Osteoblast (primary cell): ENCODE measurements at regions not wholly inside any gene's neighbourhood (a gene's known extent, or its start where the extent isn't known, plus 50 kb on each side); places are given as distances from the start of the nearest gene placed in this dataset.

Experiments
- DNase-seq: peaks from one replicate; pipeline ENCODE4 v3.0.0; 2011; ENCODE audit warnings: low spot score, mixed read lengths; ENCODE audit not compliant: insufficient read length; ENCODE audit errors: missing footprints
- H2AFZ ChIP-seq: 2 replicates; pipeline ENCODE4 v1.6.0; 2011; ENCODE audit warnings: mild to moderate bottlenecking, low read length
- H3K27ac ChIP-seq: 2 replicates; pipeline ENCODE4 v1.5.1; 2011; ENCODE audit warnings: mild to moderate bottlenecking, low read depth, low read length, moderate library complexity
- H3K27me3 ChIP-seq: 2 replicates; pipeline ENCODE4 v1.6.0; 2012; ENCODE audit warnings: mild to moderate bottlenecking, control low read depth, inconsistent platforms, low read length, moderate library complexity; ENCODE audit not compliant: insufficient read depth
- H3K36me3 ChIP-seq: 2 replicates; pipeline ENCODE4 v1.5.1; 2011; ENCODE audit warnings: mild to moderate bottlenecking, low read length, control low read depth, moderate library complexity; ENCODE audit not compliant: insufficient read depth
- H3K4me1 ChIP-seq: 2 replicates; pipeline ENCODE4 v1.5.1; 2011; ENCODE audit warnings: mild to moderate bottlenecking, low read length, control low read depth, moderate library complexity; ENCODE audit not compliant: insufficient read depth
- H3K4me2 ChIP-seq: 2 replicates; pipeline ENCODE4 v1.6.0; 2011; ENCODE audit warnings: mild to moderate bottlenecking, low read length; ENCODE audit not compliant: insufficient read depth
- H3K4me3 ChIP-seq: fragments of 200-600 bp; sonication (generic); 3 replicates; pipeline ENCODE4 v1.5.1; 2012; ENCODE audit warnings: mild to moderate bottlenecking, low read length, inconsistent platforms; ENCODE audit not compliant: insufficient read depth
- H3K79me2 ChIP-seq: 2 replicates; pipeline ENCODE4 v1.6.0; 2012; ENCODE audit warnings: mild to moderate bottlenecking, low read length, control low read depth, inconsistent platforms; ENCODE audit not compliant: insufficient read depth
- H3K9me3 ChIP-seq: 2 replicates; pipeline ENCODE4 v1.5.1; 2011; ENCODE audit warnings: low read depth, low read length, control low read depth
- H4K20me1 ChIP-seq: 2 replicates; pipeline ENCODE4 v1.6.0; 2012; ENCODE audit warnings: mild to moderate bottlenecking, low read length, control low read depth; ENCODE audit not compliant: insufficient read depth
- TF ChIP-seq, protein P1 (sequence below): IDR thresholded peaks from 2 replicates; pipeline ENCODE4 v1.5.1; 2011; ENCODE audit warnings: mild to moderate bottlenecking, low read depth, low read length, moderate library complexity; ENCODE audit errors: extremely low read depth

- H3K4me2 ChIP-seq = no peak overlapping the region
- H3K36me3 ChIP-seq = no peaks in the 10 kb centered on the region
- no peaks in the 10 kb centered on the region for H4K20me1 ChIP-seq
- no peak overlapping the region for H3K4me3 ChIP-seq
- no peaks in the 10 kb centered on the region for H3K79me2 ChIP-seq
- H2AFZ ChIP-seq = no peak overlapping the region
- TF ChIP-seq, protein P1, sequence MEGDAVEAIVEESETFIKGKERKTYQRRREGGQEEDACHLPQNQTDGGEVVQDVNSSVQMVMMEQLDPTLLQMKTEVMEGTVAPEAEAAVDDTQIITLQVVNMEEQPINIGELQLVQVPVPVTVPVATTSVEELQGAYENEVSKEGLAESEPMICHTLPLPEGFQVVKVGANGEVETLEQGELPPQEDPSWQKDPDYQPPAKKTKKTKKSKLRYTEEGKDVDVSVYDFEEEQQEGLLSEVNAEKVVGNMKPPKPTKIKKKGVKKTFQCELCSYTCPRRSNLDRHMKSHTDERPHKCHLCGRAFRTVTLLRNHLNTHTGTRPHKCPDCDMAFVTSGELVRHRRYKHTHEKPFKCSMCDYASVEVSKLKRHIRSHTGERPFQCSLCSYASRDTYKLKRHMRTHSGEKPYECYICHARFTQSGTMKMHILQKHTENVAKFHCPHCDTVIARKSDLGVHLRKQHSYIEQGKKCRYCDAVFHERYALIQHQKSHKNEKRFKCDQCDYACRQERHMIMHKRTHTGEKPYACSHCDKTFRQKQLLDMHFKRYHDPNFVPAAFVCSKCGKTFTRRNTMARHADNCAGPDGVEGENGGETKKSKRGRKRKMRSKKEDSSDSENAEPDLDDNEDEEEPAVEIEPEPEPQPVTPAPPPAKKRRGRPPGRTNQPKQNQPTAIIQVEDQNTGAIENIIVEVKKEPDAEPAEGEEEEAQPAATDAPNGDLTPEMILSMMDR = no peak
- no peak for DNase-seq
- no peak overlapping the region for H3K27ac ChIP-seq
- no peaks in the 10 kb centered on the region for H3K27me3 ChIP-seq
- no peaks in the 10 kb centered on the region for H3K4me1 ChIP-seq
- peaks cover 3% of the 10 kb centered on the region for H3K9me3 ChIP-seq
These were observed 251.1 kb upstream of the HTR2C start for GRCh38 chrX:114332766-114333165.

DNA sequence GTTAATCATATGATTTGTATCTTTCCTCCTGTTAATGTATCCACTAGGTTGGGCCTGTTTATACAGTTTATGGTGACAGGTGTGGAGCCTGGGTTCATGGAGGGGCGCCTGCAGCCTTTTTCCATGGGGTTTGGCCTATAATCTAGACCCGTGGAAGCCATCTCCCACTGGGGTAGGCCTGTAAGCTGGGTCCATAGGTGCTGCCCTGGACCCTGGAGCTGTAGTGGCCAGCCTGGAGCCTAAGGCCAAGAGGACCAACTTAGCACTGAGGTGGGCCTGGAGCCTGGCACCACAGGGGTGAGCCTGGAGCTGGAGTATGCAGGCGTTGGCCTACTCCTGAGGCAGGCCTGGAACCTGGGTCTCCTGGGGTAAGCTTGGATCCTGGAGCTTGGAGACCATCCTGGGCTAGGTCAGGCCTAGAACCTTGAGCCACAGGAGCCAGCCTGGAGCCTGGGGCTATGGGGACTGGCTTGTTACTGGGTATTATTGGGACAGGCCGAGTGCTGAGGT, 249.4 kb upstream of the HTR2C start:
- no peaks in the 10 kb centered on the region for H4K20me1 ChIP-seq
- no peaks in the 10 kb centered on the region for H3K4me1 ChIP-seq
- no peak overlapping the region for H3K4me2 ChIP-seq
- H3K4me3 ChIP-seq = no peak overlapping the region
- no peaks in the 10 kb centered on the region for H3K79me2 ChIP-seq
- TF ChIP-seq, protein P1 = no peak
- H2AFZ ChIP-seq = no peak overlapping the region
- H3K27me3 ChIP-seq = no peaks in the 10 kb centered on the region
- H3K27ac ChIP-seq = no peak overlapping the region
- H3K9me3 ChIP-seq = peaks cover 3% of the 10 kb centered on the region
- no peak for DNase-seq
- H3K36me3 ChIP-seq = no peaks in the 10 kb centered on the region

- no peaks in the 10 kb centered on the region for H3K27me3 ChIP-seq
These were observed 245.0 kb upstream of the HTR2C start for GRCh38 chrX:114338870-114339269.

DNA sequence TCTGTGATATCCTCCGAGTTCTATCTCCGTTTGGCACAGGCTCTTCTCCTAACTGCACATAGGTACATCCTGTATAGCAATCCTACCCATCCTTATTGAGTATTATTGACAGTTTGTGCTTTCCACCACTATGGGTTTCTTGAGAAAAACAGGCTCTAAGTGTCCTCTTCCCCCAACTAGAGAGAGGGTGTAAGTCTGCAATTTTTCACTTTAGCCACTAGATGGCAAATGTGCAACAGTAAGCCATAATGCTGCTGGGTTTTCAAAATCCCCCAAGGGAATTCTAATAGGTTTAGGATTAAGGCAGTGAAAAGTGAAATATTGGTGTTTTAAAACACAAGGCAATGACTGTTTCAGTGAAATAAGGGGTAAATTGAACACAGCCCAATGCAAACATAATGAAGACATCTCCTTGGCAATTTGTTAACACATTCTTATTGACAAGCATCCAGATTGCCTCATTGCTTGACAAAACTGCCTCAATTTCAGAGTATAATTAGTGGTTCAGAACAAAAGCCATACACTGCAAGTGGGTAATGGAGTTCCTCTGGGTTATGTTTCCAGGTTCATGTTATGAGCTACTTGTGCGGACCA, 239.0 kb upstream of the HTR2C start:
- H4K20me1 ChIP-seq = no peaks in the 10 kb centered on the region
- no peaks in the 10 kb centered on the region for H3K27me3 ChIP-seq
- peak; percentile 66 for DNase-seq
- no peaks in the 10 kb centered on the region for H3K9me3 ChIP-seq
- H2AFZ ChIP-seq = no peak overlapping the region
- no peaks in the 10 kb centered on the region for H3K4me1 ChIP-seq
- TF ChIP-seq, protein P1 = peak; percentile 70
- H3K79me2 ChIP-seq = no peaks in the 10 kb centered on the region
- no peak overlapping the region for H3K4me2 ChIP-seq
- no peak overlapping the region for H3K4me3 ChIP-seq
- H3K36me3 ChIP-seq = no peaks in the 10 kb centered on the region
- H3K27ac ChIP-seq = no peak overlapping the region

More at GRCh38 chrX:114338870-114339269, 245.0 kb upstream of the HTR2C start:
- Histone ChIP-seq H3K4me2 (no peak overlapping the region), H4K20me1 (no peaks in the 10 kb centered on the region), H3K4me1 (no peaks in the 10 kb centered on the region), H3K36me3 (no peaks in the 10 kb centered on the region), H3K9me3 (no peaks in the 10 kb centered on the region), H3K4me3 (no peak overlapping the region), H3K27ac (no peak overlapping the region), H2AFZ (no peak overlapping the region), H3K79me2 (no peaks in the 10 kb centered on the region)
- TF ChIP-seq, protein P1 = no peak
- DNase-seq = no peak
